Kidney glomerular epithelial cell (primary cell): ENCODE measurements at regions not wholly inside any gene's neighbourhood (a gene's known extent, or its start where the extent isn't known, plus 50 kb on each side); places are given as distances from the start of the nearest gene placed in this dataset.
"Not testable (repeated sequence)": the region's sequence is repeated elsewhere in the genome, so short reads cannot be mapped to it uniquely, and the experiment has no call there.

Source experiments
- DNase-seq: peaks from one replicate; lab custom pipeline; 2025; lab: John Stamatoyannopoulos, UW

- DNase-seq, result no peak
Measured at GRCh38 chr22:22776121-22776520, 111.5 kb upstream of the IGLL5 start.

- DNase-seq, result no peak
Measured at GRCh38 chr22:22779213-22779612, 108.4 kb upstream of the IGLL5 start.

GRCh38 chr22:22783575-22783974, 104.0 kb upstream of the IGLL5 start:
- DNase-seq, result no peak

GRCh38 chr22:22784249-22785039, 103.2 kb upstream of the IGLL5 start:
- DNase-seq, result no peak

- DNase-seq, result no peak
Measured at GRCh38 chr22:22785316-22786065, 102.1 kb upstream of the IGLL5 start.

- DNase-seq, result no peak
Measured at GRCh38 chr22:22786301-22787115, 101.1 kb upstream of the IGLL5 start.

GRCh38 chr22:22787151-22787550, 100.5 kb upstream of the IGLL5 start:
- no peak for DNase-seq

- peak; percentile 21 for DNase-seq
Measured at GRCh38 chr22:22787786-22788459, 99.7 kb upstream of the IGLL5 start.

- no peak for DNase-seq
Measured at GRCh38 chr22:22788460-22789037, 99.1 kb upstream of the IGLL5 start.

GRCh38 chr22:22789233-22789921, 98.2 kb upstream of the IGLL5 start:
- no peak for DNase-seq

- DNase-seq, result no peak
Measured at GRCh38 chr22:22789922-22790845, 97.4 kb upstream of the IGLL5 start.

GRCh38 chr22:22791438-22792181, 96.0 kb upstream of the IGLL5 start:
- DNase-seq, result no peak

GRCh38 chr22:22792205-22792786, 95.3 kb upstream of the IGLL5 start:
- not testable (repeated sequence) for DNase-seq

- DNase-seq, result not testable (repeated sequence)
Measured at GRCh38 chr22:22795639-22796038, 92.0 kb upstream of the IGLL5 start.

GRCh38 chr22:22796724-22797123, 90.9 kb upstream of the IGLL5 start:
- DNase-seq, result no peak

GRCh38 chr22:22798232-22798616, 89.4 kb upstream of the IGLL5 start:
- DNase-seq, result peak; percentile 0

GRCh38 chr22:22798716-22799115, 88.9 kb upstream of the IGLL5 start:
- DNase-seq, result no peak

- no peak for DNase-seq
Measured at GRCh38 chr22:22799561-22799960, 88.1 kb upstream of the IGLL5 start.

- DNase-seq, result no peak
Measured at GRCh38 chr22:22800716-22801115, 86.9 kb upstream of the IGLL5 start.
